Testis (tissue), 2 donors: ENCODE measurements at regions not wholly inside any gene's neighbourhood (a gene's known extent, or its start where the extent isn't known, plus 50 kb on each side); places are given as distances from the start of the nearest gene placed in this dataset.

Experiments used
- DNase-seq: peaks from one replicate; pipeline ENCODE4 v3.0.0-alpha.2; 2019
- H3K27ac ChIP-seq, 2 donors: fragments of 200-600 bp; sonication (generic); one replicate each; pipeline ENCODE4 v1.5.1; 2019
- H3K27me3 ChIP-seq: fragments of 200-600 bp; sonication (generic); one replicate; pipeline ENCODE4 v1.5.1; 2019
- H3K36me3 ChIP-seq: fragments of 200-600 bp; sonication (generic); one replicate; pipeline ENCODE4 v1.5.1; 2017; ENCODE audit warnings: low read depth; ENCODE audit errors: missing control alignments
- H3K4me1 ChIP-seq: fragments of 200-600 bp; sonication (generic); one replicate; pipeline ENCODE4 v1.5.1; 2019
- H3K4me3 ChIP-seq, 2 donors: fragments of 200-600 bp; sonication (generic); one replicate each; pipeline ENCODE4 v1.5.1; 2017 to 2019
- H3K9me3 ChIP-seq: fragments of 200-600 bp; sonication (generic); one replicate; pipeline ENCODE4 v1.5.1; 2017
- POLR2A ChIP-seq: fragments of 450-650 bp; IDR thresholded peaks from one replicate; pipeline ENCODE4 v1.6.1; 2017; ENCODE audit warnings: antibody characterized with exemption, mild to moderate bottlenecking, moderate library complexity
- WGBS, 2 donors: methylation state at CpG; one replicate each; pipeline ENCODE4 v1.1.5; 2018; 5-methylcytosine and 5-hydroxymethylcytosine counted together
- intact Hi-C: fragments of 100-400 bp; cut with DNase I; formaldehyde crosslinking; loops from one replicate; pipeline ENCODE4 v1.15.1; 2023; ENCODE audit warnings: low total_unique reads
- TF ChIP-seq, protein P1 (sequence below), 3 experiments: fragments of 450-650 bp in 2 of 3; fragments of 200-600 bp in 1 of 3; sonication (generic) in 1 of 3; IDR thresholded peaks; one replicate each; pipeline ENCODE4 v1.5.1; 2016 to 2019; ENCODE audit warnings: antibody characterized with exemption in 3 of 3, mild to moderate bottlenecking in 2 of 3, moderate library complexity in 1 of 3

DNA sequence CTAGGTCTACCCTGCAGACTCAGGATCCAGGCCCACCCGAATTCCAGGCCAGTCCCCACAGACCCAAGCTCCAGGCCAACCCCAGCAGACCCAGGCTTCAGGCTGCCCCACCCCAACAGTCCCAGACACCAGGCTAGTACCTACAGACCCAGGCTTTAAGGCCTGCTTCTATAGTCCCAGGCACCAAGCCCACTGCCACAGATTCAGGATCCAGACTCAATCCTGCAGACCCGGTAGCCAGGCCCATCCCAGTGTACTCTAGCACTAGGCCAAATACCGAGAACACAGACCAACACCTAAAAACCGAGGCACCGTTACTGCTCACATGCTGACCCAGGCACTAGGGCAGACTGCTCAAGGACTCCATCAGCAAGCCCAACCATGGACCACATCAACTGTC lies 862.3 kb downstream of the UQCRFS1 start:
- Histone ChIP-seq H3K36me3 (no peaks in the 10 kb centered on the region), H3K27ac (no peak overlapping the region), H3K27me3 (no peaks in the 10 kb centered on the region), H3K9me3 (no peaks in the 10 kb centered on the region), H3K4me3 (no peak overlapping the region), H3K4me1 (no peaks in the 10 kb centered on the region)
- no peak for TF ChIP-seq POLR2A
- TF ChIP-seq, protein P1, sequence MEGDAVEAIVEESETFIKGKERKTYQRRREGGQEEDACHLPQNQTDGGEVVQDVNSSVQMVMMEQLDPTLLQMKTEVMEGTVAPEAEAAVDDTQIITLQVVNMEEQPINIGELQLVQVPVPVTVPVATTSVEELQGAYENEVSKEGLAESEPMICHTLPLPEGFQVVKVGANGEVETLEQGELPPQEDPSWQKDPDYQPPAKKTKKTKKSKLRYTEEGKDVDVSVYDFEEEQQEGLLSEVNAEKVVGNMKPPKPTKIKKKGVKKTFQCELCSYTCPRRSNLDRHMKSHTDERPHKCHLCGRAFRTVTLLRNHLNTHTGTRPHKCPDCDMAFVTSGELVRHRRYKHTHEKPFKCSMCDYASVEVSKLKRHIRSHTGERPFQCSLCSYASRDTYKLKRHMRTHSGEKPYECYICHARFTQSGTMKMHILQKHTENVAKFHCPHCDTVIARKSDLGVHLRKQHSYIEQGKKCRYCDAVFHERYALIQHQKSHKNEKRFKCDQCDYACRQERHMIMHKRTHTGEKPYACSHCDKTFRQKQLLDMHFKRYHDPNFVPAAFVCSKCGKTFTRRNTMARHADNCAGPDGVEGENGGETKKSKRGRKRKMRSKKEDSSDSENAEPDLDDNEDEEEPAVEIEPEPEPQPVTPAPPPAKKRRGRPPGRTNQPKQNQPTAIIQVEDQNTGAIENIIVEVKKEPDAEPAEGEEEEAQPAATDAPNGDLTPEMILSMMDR (IDR thresholded peaks at IDR 0.05) = no peak
- DNase-seq = no peak
- intact Hi-C loops = no loop called here
- WGBS, 2 donors = 50 to 86% methylated on average over 2 to 5 of the region's 5 CpGs

DNA sequence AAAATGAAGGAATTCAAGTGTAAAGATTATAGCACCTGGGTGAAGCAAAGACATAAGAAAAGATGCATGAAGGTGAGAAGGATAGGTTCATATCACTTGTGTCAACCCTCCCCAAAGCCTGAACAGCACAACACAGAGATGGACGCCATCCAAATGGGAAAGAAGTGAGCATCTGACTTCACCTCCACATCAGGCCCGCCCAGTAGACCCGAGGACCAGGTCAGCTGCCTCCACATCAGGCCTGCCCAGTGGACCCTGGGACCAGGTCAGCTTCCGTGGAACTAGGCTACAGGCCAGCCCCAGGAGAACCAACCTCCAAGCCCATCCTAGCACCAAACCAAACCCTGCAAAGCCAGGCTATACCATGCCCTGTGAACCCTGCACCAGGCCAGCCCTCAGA lies 862.9 kb downstream of the UQCRFS1 start:
- intact Hi-C loops = no loop called here
- Histone ChIP-seq H3K4me1 (no peaks in the 10 kb centered on the region), H3K27ac (no peak overlapping the region), H3K4me3 (no peak overlapping the region), H3K9me3 (no peaks in the 10 kb centered on the region), H3K36me3 (no peaks in the 10 kb centered on the region), H3K27me3 (no peaks in the 10 kb centered on the region)
- DNase-seq = no peak
- TF ChIP-seq, protein P1 (IDR thresholded peaks at IDR 0.05) = no peak
- TF ChIP-seq POLR2A = no peak
- WGBS, 2 donors = 91 to 96% methylated on average over 3 to 4 of the region's 4 CpGs

DNA sequence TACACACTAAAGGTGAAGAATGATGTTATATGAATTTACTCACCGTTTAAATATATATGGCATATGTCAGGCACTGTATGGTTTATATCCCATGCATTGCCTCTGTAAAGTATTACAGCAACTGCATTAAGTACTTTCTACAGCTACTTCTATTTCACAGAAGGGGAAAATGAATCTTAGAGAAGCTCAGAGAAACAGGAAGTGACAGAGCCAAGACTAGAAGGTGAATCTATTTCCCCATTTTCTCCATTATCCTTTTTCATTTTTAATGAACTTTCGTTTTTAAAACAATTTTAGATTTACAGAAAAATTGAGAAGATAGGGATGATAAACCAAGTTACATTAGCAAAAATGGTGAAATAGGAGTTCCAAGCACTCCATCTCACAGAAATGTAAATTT lies 863.3 kb downstream of the UQCRFS1 start:
- Histone ChIP-seq H3K9me3 (no peaks in the 10 kb centered on the region), H3K27ac (no peak overlapping the region), H3K4me3 (no peak overlapping the region), H3K27me3 (no peaks in the 10 kb centered on the region), H3K36me3 (no peaks in the 10 kb centered on the region), H3K4me1 (no peaks in the 10 kb centered on the region)
- WGBS, 2 donors = 84 to 86% methylated on average over 2 of the region's 2 CpGs
- intact Hi-C loops = no loop called here
- no peak for DNase-seq
- TF ChIP-seq, protein P1 (IDR thresholded peaks at IDR 0.05) = no peak
- TF ChIP-seq POLR2A = no peak

DNA sequence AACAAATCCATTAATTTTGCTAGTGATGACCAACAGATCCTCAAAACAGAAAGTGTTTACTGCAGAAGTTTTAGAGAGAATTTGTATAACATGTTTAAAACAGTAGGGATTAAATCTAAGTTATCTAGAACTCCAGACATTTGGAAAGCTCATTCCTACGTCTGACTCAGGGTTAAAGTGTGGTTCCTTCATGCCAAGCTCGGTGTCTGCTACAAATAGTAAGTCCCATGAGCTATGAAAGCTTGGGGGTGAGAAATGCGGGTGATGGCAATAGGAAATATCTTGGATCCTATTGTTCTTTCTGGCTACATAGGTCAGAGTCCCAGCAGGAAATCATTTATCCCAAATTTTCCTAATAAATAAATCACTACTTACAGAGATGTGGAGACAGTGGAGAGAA lies 867.1 kb downstream of the UQCRFS1 start:
- H3K4me1 ChIP-seq = no peaks in the 10 kb centered on the region
- H3K9me3 ChIP-seq = no peaks in the 10 kb centered on the region
- no peaks in the 10 kb centered on the region for H3K27me3 ChIP-seq
- no peak for DNase-seq
- no peak for TF ChIP-seq POLR2A
- TF ChIP-seq, protein P1 (IDR thresholded peaks at IDR 0.05) = no peak
- no peak overlapping the region for H3K27ac ChIP-seq
- H3K4me3 ChIP-seq = no peak overlapping the region
- H3K36me3 ChIP-seq = no peaks in the 10 kb centered on the region
- 65 to 80% methylated on average over 3 of the region's 3 CpGs for WGBS, 2 donors
- intact Hi-C loops = no loop called here

DNA sequence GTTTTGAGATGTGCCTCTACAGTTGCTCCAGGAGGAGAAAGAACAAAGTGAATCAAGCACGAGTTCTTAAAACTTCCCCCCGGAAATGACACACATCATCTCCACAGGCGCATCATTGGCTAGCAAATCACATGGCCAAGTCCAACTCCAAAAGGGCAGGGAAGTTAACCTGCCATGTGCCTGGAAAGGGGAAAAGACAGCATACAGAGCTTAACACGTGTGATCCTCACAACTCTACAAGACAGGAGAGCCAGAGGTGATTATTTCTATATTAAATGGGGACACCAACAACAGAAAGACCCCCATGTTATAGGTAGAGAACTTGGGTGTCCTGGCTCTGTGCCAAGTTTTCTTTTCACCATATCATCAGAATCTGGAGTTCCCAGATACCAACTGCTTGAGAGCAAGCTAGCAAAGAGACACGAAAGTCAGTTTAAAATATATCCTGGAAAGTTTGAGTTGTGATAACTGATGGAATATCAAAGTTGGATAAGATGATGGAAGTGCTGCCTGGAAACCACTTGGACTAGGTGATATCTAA lies 871.1 kb downstream of the UQCRFS1 start:
- Histone ChIP-seq H3K27me3 (no peaks in the 10 kb centered on the region), H3K4me3 (no peak overlapping the region), H3K36me3 (no peaks in the 10 kb centered on the region), H3K4me1 (no peaks in the 10 kb centered on the region), H3K9me3 (no peaks in the 10 kb centered on the region), H3K27ac (no peak overlapping the region)
- DNase-seq = no peak
- TF ChIP-seq, protein P1 (IDR thresholded peaks at IDR 0.05) = no peak
- no peak for TF ChIP-seq POLR2A
- intact Hi-C loops = no loop called here
- WGBS, 2 donors = 77 to 88% methylated on average over 5 of the region's 5 CpGs
